ENCODE measurements at regions not wholly inside any gene's neighbourhood (a gene's known extent, or its start where the extent isn't known, plus 50 kb on each side); places are given as distances from the start of the nearest gene placed in this dataset.
"Not testable (repeated sequence)": the region's sequence is repeated elsewhere in the genome, so short reads cannot be mapped to it uniquely, and the experiment has no call there.

DNA sequence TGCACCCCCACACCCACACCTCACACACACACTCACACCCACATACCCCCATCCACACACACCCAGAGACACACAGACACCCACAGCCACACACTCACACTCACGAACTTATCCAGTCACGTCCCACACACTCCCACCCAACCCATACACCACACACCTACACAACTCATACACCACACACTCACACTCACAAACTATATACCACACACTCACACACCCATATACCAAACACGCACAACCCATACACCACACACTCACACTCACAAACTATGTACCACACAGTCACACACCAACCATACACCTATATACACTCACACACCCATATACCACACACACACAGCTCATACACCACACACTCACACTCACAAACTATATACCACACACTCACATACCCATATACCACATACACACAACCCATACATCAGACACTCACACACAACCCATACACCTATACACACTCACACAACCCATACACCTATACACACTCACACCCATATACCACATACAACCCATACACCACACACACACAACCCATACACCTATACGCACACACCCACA lies 162.4 kb downstream of the TMEM121 start:
- not testable (repeated sequence) for H3K79me2 ChIP-seq (replicated peaks; ENCODE audit: insufficient read depth); H4K20me1 ChIP-seq (replicated peaks; ENCODE audit: insufficient read depth); H3K4me1 ChIP-seq (ENCODE audit: insufficient read depth); H3K27me3 ChIP-seq (ENCODE audit: insufficient read depth); H3K36me3 ChIP-seq (ENCODE audit: insufficient read depth); H3K27ac ChIP-seq (ENCODE audit: low read depth); H3K27me3 Mint-ChIP-seq (ENCODE audit: insufficient read depth, low read depth, poor library complexity); H2AFZ ChIP-seq; H3F3A ChIP-seq (replicated peaks; ENCODE audit: low read depth); H3K4me3 ChIP-seq; H3K4me1 Mint-ChIP-seq; H3K9me2 ChIP-seq (ENCODE audit: insufficient read depth); ATAC-seq; H3K27ac Mint-ChIP-seq; DNase-seq (ENCODE audit: low spot score); H3K4me3 Mint-ChIP-seq; H3K4me2 ChIP-seq
- Mint-ChIP-seq H3K36me3 (ENCODE audit: low read depth) (peaks cover 37% of the 10 kb centered on the region), H3K9me3 (peaks cover 60% of the 10 kb centered on the region)

DNA sequence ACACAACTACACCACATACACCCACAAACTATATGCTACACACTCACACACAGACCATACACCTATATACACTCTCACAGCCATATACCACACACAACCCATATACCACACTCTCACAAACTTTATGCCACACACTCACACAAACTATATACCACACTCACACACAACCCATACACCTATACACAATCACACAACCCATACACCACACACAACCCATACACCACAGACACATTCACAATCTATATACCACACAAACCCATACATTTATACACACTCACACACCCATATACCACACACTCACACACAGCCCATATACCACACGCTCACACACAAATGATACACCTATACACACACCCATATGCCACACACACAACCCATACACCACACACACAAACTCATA lies 163.3 kb downstream of the TMEM121 start:
- Mint-ChIP-seq H3K27me3 (ENCODE audit: insufficient read depth, low read depth, poor library complexity) (peaks cover 17% of the 10 kb centered on the region), H3K36me3 (ENCODE audit: low read depth) (peaks cover 44% of the 10 kb centered on the region), H3K4me1 (no peaks in the 10 kb centered on the region; the same call in 2 of the 3 replicates), H3K27ac (no peak overlapping the region), H3K9me3 (peaks cover 63% of the 10 kb centered on the region), H3K4me3 (no peak overlapping the region)
- ATAC-seq (no peak), DNase-seq (ENCODE audit: low spot score) (no peak)
- Histone ChIP-seq H3K27me3 (ENCODE audit: insufficient read depth) (no peaks in the 10 kb centered on the region), H3K4me3 (no peak overlapping the region), H3F3A (replicated peaks; ENCODE audit: low read depth) (peaks cover 11% of the 10 kb centered on the region), H3K4me2 (no peak overlapping the region), H3K27ac (ENCODE audit: low read depth) (no peak overlapping the region), H3K79me2 (replicated peaks; ENCODE audit: insufficient read depth) (no peaks in the 10 kb centered on the region), H3K4me1 (ENCODE audit: insufficient read depth) (no peaks in the 10 kb centered on the region), H4K20me1 (replicated peaks; ENCODE audit: insufficient read depth) (no peaks in the 10 kb centered on the region), H3K36me3 (ENCODE audit: insufficient read depth) (peaks cover 9% of the 10 kb centered on the region; the same call in 1 of the 2 replicates), H3K9me2 (ENCODE audit: insufficient read depth) (no peaks in the 10 kb centered on the region), H2AFZ (no peak overlapping the region)
- TF ChIP-seq EZH2phosphoT487 (IDR thresholded peaks at IDR 0.05; ENCODE audit: unreplicated experiment) (no peak), JUNB (IDR thresholded peaks at IDR 0.05; ENCODE audit: unreplicated experiment) (no peak)

DNA sequence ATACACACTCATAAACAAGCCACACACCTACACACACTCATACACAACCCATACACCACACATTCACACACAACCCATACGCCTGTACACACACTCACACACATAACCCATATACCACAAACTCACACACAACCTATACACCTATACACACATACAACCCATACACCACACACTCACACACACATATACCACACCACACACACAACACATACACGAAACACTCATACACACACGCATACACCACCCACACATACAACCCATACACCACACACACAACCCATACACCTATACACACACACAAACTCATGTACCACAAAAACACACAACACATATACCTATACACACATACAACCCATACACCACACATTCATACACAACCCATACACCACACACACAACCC lies 164.3 kb downstream of the TMEM121 start:
- ATAC-seq: no peak
- Histone ChIP-seq H3K4me1 (ENCODE audit: insufficient read depth) (no peaks in the 10 kb centered on the region), H3K4me2 (no peak overlapping the region), H3K36me3 (ENCODE audit: insufficient read depth) (peaks cover 14% of the 10 kb centered on the region; the same call in 1 of the 2 replicates), H3K27ac (ENCODE audit: low read depth) (no peak overlapping the region), H3K9me2 (ENCODE audit: insufficient read depth) (no peaks in the 10 kb centered on the region), H3K27me3 (ENCODE audit: insufficient read depth) (no peaks in the 10 kb centered on the region), H3K4me3 (no peak overlapping the region), H3F3A (replicated peaks; ENCODE audit: low read depth) (peaks cover 15% of the 10 kb centered on the region), H2AFZ (no peak overlapping the region), H3K79me2 (replicated peaks; ENCODE audit: insufficient read depth) (no peaks in the 10 kb centered on the region), H4K20me1 (replicated peaks; ENCODE audit: insufficient read depth) (no peaks in the 10 kb centered on the region)
- H3K9me3 Mint-ChIP-seq: peaks cover 66% of the 10 kb centered on the region
- peaks cover 25% of the 10 kb centered on the region for H3K27me3 Mint-ChIP-seq (ENCODE audit: insufficient read depth, low read depth, poor library complexity)
- no peaks in the 10 kb centered on the region; the same call in 2 of the 3 replicates for H3K4me1 Mint-ChIP-seq
- peaks cover 46% of the 10 kb centered on the region for H3K36me3 Mint-ChIP-seq (ENCODE audit: low read depth)
- TF ChIP-seq, protein P1, sequence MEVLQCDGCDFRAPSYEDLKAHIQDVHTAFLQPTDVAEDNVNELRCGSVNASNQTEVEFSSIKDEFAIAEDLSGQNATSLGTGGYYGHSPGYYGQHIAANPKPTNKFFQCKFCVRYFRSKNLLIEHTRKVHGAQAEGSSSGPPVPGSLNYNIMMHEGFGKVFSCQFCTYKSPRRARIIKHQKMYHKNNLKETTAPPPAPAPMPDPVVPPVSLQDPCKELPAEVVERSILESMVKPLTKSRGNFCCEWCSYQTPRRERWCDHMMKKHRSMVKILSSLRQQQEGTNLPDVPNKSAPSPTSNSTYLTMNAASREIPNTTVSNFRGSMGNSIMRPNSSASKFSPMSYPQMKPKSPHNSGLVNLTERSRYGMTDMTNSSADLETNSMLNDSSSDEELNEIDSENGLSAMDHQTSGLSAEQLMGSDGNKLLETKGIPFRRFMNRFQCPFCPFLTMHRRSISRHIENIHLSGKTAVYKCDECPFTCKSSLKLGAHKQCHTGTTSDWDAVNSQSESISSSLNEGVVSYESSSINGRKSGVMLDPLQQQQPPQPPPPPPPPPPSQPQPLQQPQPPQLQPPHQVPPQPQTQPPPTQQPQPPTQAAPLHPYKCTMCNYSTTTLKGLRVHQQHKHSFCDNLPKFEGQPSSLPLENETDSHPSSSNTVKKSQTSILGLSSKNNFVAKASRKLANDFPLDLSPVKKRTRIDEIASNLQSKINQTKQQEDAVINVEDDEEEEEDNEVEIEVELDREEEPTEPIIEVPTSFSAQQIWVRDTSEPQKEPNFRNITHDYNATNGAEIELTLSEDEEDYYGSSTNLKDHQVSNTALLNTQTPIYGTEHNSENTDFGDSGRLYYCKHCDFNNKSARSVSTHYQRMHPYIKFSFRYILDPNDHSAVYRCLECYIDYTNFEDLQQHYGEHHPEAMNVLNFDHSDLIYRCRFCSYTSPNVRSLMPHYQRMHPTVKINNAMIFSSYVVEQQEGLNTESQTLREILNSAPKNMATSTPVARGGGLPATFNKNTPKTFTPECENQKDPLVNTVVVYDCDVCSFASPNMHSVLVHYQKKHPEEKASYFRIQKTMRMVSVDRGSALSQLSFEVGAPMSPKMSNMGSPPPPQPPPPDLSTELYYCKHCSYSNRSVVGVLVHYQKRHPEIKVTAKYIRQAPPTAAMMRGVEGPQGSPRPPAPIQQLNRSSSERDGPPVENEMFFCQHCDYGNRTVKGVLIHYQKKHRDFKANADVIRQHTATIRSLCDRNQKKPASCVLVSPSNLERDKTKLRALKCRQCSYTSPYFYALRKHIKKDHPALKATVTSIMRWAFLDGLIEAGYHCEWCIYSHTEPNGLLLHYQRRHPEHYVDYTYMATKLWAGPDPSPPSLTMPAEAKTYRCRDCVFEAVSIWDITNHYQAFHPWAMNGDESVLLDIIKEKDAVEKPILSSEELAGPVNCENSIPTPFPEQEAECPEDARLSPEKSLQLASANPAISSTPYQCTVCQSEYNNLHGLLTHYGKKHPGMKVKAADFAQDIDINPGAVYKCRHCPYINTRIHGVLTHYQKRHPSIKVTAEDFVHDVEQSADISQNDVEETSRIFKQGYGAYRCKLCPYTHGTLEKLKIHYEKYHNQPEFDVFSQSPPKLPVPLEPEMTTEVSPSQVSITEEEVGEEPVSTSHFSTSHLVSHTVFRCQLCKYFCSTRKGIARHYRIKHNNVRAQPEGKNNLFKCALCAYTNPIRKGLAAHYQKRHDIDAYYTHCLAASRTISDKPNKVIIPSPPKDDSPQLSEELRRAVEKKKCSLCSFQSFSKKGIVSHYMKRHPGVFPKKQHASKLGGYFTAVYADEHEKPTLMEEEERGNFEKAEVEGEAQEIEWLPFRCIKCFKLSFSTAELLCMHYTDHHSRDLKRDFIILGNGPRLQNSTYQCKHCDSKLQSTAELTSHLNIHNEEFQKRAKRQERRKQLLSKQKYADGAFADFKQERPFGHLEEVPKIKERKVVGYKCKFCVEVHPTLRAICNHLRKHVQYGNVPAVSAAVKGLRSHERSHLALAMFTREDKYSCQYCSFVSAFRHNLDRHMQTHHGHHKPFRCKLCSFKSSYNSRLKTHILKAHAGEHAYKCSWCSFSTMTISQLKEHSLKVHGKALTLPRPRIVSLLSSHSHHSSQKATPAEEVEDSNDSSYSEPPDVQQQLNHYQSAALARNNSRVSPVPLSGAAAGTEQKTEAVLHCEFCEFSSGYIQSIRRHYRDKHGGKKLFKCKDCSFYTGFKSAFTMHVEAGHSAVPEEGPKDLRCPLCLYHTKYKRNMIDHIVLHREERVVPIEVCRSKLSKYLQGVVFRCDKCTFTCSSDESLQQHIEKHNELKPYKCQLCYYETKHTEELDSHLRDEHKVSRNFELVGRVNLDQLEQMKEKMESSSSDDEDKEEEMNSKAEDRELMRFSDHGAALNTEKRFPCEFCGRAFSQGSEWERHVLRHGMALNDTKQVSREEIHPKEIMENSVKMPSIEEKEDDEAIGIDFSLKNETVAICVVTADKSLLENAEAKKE (CRISPR knock-in tag; IDR thresholded peaks at IDR 0.05): no peak
- TF ChIP-seq ZNF114 (CRISPR knock-in tag; IDR thresholded peaks at IDR 0.05): no peak
- TF ChIP-seq ZNF331 (CRISPR knock-in tag; IDR thresholded peaks at IDR 0.05; ENCODE audit: low read depth): no peak
- no peak for TF ChIP-seq STAT1 (IDR thresholded peaks at IDR 0.05; ENCODE audit: unreplicated experiment)
- TF ChIP-seq POLR2AphosphoS5 (IDR thresholded peaks at IDR 0.05; ENCODE audit: low read depth): no peak
- TF ChIP-seq, protein P2, sequence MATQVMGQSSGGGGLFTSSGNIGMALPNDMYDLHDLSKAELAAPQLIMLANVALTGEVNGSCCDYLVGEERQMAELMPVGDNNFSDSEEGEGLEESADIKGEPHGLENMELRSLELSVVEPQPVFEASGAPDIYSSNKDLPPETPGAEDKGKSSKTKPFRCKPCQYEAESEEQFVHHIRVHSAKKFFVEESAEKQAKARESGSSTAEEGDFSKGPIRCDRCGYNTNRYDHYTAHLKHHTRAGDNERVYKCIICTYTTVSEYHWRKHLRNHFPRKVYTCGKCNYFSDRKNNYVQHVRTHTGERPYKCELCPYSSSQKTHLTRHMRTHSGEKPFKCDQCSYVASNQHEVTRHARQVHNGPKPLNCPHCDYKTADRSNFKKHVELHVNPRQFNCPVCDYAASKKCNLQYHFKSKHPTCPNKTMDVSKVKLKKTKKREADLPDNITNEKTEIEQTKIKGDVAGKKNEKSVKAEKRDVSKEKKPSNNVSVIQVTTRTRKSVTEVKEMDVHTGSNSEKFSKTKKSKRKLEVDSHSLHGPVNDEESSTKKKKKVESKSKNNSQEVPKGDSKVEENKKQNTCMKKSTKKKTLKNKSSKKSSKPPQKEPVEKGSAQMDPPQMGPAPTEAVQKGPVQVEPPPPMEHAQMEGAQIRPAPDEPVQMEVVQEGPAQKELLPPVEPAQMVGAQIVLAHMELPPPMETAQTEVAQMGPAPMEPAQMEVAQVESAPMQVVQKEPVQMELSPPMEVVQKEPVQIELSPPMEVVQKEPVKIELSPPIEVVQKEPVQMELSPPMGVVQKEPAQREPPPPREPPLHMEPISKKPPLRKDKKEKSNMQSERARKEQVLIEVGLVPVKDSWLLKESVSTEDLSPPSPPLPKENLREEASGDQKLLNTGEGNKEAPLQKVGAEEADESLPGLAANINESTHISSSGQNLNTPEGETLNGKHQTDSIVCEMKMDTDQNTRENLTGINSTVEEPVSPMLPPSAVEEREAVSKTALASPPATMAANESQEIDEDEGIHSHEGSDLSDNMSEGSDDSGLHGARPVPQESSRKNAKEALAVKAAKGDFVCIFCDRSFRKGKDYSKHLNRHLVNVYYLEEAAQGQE (IDR thresholded peaks at IDR 0.05; ENCODE audit: unreplicated experiment): no peak
- no peak overlapping the region for H3K27ac Mint-ChIP-seq
- DNase-seq (ENCODE audit: low spot score): no peak
- H3K4me3 Mint-ChIP-seq: no peak overlapping the region
